Panc1 (cell line): ENCODE measurements at regions not wholly inside any gene's neighbourhood (a gene's known extent, or its start where the extent isn't known, plus 50 kb on each side); places are given as distances from the start of the nearest gene placed in this dataset.

Experiments used
- ATAC-seq: fragments of 200-7000 bp; cut with Tn5 transposase; 2 replicates; pipeline ENCODE4 v1.9.1; 2020; ENCODE audit warnings: mild to moderate bottlenecking, moderate library complexity
- BruUV-seq: library from RNA; stranded (reverse); fragments of 400-500 nt; replicated peaks from 2 replicates; lab custom pipeline; 2021; lab: Mats Ljungman, UMichigan
- CTCF ChIA-PET: fragments of 300-600 bp; sonication (Branson Sonifier 250); formaldehyde crosslinking; loops from one replicate; lab custom pipeline; 2022; ENCODE audit warnings: antibody characterized with exemption; lab: Charles Lee
- POLR2A ChIA-PET: fragments of 300-600 bp; sonication (Branson Sonifier 250); formaldehyde crosslinking; loops from one replicate; lab custom pipeline; 2022; ENCODE audit warnings: antibody characterized with exemption; lab: Charles Lee
- DNase-seq: peaks from one replicate; pipeline ENCODE4 v3.0.0-alpha.2; 2010; ENCODE audit warnings: low read depth, low spot score
- H3K27ac ChIP-seq: 2 replicates; pipeline ENCODE4 v1.5.1; 2011; ENCODE audit warnings: mild to moderate bottlenecking, low read length, inconsistent platforms
- H3K27me3 ChIP-seq: fragments of 200-500 bp; sonication (Bioruptor generic); 2 replicates; pipeline ENCODE4 v1.6.0; 2014; ENCODE audit warnings: low read length, inconsistent platforms; ENCODE audit not compliant: control insufficient read depth, insufficient read depth
- H3K36me3 ChIP-seq: fragments of 200-500 bp; sonication (Bioruptor generic); 2 replicates; pipeline ENCODE4 v1.5.1; 2014; ENCODE audit warnings: inconsistent platforms, mild to moderate bottlenecking, low read length, moderate library complexity; ENCODE audit not compliant: control insufficient read depth, insufficient read depth
- H3K4me1 ChIP-seq: 2 replicates; pipeline ENCODE4 v1.5.1; 2011; ENCODE audit warnings: inconsistent platforms, mild to moderate bottlenecking, low read length, moderate library complexity; ENCODE audit not compliant: control insufficient read depth, insufficient read depth
- H3K4me3 ChIP-seq, 2 experiments: 2 replicates each; pipeline ENCODE4 v1.5.1; 2011 to 2012; ENCODE audit warnings: low read depth in 2 of 2, low read length in 2 of 2, mild to moderate bottlenecking in 2 of 2, inconsistent platforms in 1 of 2, moderate library complexity in 1 of 2
- H3K9me3 ChIP-seq: fragments of 200-500 bp; sonication (Bioruptor generic); 2 replicates; pipeline ENCODE4 v1.5.1; 2014; ENCODE audit warnings: low read depth, mild to moderate bottlenecking, inconsistent platforms, low read length, moderate library complexity; ENCODE audit not compliant: control insufficient read depth, insufficient read depth
- POLR2AphosphoS5 ChIP-seq: IDR thresholded peaks from 2 replicates; pipeline ENCODE4 v1.6.1; 2012; ENCODE audit warnings: mild to moderate bottlenecking, low read depth, low read length, moderate library complexity
- SIN3A ChIP-seq: IDR thresholded peaks from 2 replicates; pipeline ENCODE4 v1.6.1; 2012; ENCODE audit warnings: low read depth, mild to moderate bottlenecking, low read length, moderate library complexity, borderline replicate concordance; ENCODE audit not compliant: insufficient read depth
- TCF7L2 ChIP-seq: IDR thresholded peaks from 2 replicates; pipeline ENCODE4 v1.6.1; 2011; ENCODE audit warnings: mild to moderate bottlenecking, low read depth, low read length, inconsistent platforms
- in situ Hi-C: cut with HindIII; loops from 2 replicates; pipeline ENCODE4 v1.10.0; 2016; ENCODE audit warnings: low sequenced_read_pairs, low pct_unique_long_range_greater_than_20kb
- intact Hi-C: fragments of 100-400 bp; cut with micrococcal nuclease; formaldehyde crosslinking; loops from one replicate; pipeline ENCODE4 v1.10.0; 2022; ENCODE audit not compliant: unreplicated experiment
- TF ChIP-seq, protein P1 (sequence below), 2 experiments: IDR thresholded peaks; 2 replicates each; pipeline ENCODE4 v1.6.1; 2011 to 2012; ENCODE audit warnings: low read depth in 2 of 2, control low read depth in 1 of 2, low read length in 1 of 2, mild to moderate bottlenecking in 1 of 2, moderate library complexity in 1 of 2; ENCODE audit not compliant: insufficient read depth in 1 of 2
- TF ChIP-seq, protein P2 (sequence below): fragments of 450-650 bp; IDR thresholded peaks from 2 replicates; pipeline ENCODE4 v1.5.1; 2017; ENCODE audit warnings: mild to moderate bottlenecking

DNA sequence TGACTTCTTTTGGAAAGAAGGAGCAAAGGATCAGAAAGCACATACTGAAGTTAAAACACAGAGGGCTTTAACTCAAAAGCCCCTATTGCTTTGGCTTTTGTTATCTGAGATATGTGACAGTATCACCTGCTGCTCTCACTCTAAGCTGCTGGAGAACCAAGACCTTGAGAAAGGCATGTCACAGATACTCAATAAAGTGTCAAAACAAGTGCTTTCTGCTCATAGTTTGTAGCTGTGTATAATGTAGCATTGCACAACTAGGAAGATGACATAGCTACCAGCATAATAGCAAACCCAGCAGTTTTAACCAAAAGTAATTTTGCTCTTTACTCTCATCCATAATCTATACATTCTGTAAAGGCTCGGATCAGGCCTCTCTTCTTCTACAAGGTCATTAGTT, 159.6 kb downstream of the LHFPL1 start:
- POLR2A ChIA-PET: no interaction called here
- no peak for ATAC-seq
- no peak overlapping the region for H3K4me3 ChIP-seq
- in situ Hi-C loops (no loop called here), intact Hi-C loops (no loop called here)
- no peaks in the 10 kb centered on the region for H3K4me1 ChIP-seq
- no peaks in the 10 kb centered on the region for H3K36me3 ChIP-seq
- BruUV-seq: no TSS peak
- CTCF ChIA-PET: no interaction called here
- H3K9me3 ChIP-seq: no peaks in the 10 kb centered on the region
- DNase-seq: no peak
- no peak for TF ChIP-seq SIN3A
- no peak for TF ChIP-seq TCF7L2
- H3K27me3 ChIP-seq: no peaks in the 10 kb centered on the region
- no peak overlapping the region for H3K27ac ChIP-seq

DNA sequence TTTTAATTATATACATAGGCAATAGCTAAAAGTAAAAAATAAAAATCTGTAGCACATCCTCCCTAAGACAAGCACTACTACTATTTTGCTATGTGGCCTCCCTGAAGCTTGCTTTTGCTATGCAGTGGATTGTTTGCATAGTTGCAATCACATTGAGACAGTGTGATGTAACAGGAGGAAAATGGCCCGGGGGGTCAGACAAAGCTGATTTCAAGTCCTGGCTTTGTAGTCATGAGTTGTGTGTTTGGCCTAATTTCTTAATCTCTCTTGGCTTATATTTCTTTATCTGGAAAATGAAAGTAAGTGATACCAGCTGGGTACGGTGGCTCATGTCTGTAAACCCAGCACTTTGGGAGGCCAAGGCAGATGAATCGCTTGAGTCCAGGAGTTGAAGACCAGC, 166.6 kb downstream of the LHFPL1 start:
- ChIA-PET CTCF (interaction anchor here (0.7 kb wide), 1 partner anchor 1065 kb away, joined by 5 read pairs; no protein-coding TSS in a partner anchor), POLR2A (no interaction called here)
- no peaks in the 10 kb centered on the region for H3K9me3 ChIP-seq
- no peak overlapping the region for H3K27ac ChIP-seq
- H3K27me3 ChIP-seq: no peaks in the 10 kb centered on the region
- ATAC-seq (no peak), DNase-seq (no peak)
- in situ Hi-C loops (no loop called here), intact Hi-C loops (no loop called here)
- no peaks in the 10 kb centered on the region for H3K36me3 ChIP-seq
- no TSS peak for BruUV-seq
- no peaks in the 10 kb centered on the region for H3K4me1 ChIP-seq
- TF ChIP-seq, protein P1, sequence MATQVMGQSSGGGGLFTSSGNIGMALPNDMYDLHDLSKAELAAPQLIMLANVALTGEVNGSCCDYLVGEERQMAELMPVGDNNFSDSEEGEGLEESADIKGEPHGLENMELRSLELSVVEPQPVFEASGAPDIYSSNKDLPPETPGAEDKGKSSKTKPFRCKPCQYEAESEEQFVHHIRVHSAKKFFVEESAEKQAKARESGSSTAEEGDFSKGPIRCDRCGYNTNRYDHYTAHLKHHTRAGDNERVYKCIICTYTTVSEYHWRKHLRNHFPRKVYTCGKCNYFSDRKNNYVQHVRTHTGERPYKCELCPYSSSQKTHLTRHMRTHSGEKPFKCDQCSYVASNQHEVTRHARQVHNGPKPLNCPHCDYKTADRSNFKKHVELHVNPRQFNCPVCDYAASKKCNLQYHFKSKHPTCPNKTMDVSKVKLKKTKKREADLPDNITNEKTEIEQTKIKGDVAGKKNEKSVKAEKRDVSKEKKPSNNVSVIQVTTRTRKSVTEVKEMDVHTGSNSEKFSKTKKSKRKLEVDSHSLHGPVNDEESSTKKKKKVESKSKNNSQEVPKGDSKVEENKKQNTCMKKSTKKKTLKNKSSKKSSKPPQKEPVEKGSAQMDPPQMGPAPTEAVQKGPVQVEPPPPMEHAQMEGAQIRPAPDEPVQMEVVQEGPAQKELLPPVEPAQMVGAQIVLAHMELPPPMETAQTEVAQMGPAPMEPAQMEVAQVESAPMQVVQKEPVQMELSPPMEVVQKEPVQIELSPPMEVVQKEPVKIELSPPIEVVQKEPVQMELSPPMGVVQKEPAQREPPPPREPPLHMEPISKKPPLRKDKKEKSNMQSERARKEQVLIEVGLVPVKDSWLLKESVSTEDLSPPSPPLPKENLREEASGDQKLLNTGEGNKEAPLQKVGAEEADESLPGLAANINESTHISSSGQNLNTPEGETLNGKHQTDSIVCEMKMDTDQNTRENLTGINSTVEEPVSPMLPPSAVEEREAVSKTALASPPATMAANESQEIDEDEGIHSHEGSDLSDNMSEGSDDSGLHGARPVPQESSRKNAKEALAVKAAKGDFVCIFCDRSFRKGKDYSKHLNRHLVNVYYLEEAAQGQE (IDR thresholded peaks at IDR 0.05; ENCODE audit: insufficient read depth in 1 of 2, low read depth in 2 of 2, low read length in 1 of 2): no peak
- no peak for TF ChIP-seq POLR2AphosphoS5
- TF ChIP-seq, protein P2, sequence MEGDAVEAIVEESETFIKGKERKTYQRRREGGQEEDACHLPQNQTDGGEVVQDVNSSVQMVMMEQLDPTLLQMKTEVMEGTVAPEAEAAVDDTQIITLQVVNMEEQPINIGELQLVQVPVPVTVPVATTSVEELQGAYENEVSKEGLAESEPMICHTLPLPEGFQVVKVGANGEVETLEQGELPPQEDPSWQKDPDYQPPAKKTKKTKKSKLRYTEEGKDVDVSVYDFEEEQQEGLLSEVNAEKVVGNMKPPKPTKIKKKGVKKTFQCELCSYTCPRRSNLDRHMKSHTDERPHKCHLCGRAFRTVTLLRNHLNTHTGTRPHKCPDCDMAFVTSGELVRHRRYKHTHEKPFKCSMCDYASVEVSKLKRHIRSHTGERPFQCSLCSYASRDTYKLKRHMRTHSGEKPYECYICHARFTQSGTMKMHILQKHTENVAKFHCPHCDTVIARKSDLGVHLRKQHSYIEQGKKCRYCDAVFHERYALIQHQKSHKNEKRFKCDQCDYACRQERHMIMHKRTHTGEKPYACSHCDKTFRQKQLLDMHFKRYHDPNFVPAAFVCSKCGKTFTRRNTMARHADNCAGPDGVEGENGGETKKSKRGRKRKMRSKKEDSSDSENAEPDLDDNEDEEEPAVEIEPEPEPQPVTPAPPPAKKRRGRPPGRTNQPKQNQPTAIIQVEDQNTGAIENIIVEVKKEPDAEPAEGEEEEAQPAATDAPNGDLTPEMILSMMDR: no peak
- TF ChIP-seq TCF7L2: no peak
- TF ChIP-seq SIN3A: no peak
- no peak overlapping the region for H3K4me3 ChIP-seq

DNA sequence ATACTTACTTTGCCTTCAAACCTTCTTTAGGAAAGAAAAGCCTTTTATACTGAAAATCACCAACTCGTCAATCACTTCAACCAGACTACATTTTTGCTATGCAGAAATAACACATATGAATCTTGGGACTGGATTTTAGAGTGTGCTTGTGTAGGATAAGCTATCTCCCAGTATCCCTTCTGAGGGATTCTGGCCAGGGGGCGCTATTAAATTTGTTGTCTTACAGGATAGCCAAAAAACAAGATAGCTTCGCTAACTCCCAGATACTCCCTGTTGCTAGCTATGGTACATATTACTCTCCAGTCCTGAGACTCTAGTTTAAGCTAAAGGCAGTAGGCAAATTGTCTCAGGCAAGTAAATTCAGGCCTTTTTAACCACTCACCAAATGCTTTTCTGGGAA, 167.2 kb downstream of the LHFPL1 start:
- H3K27me3 ChIP-seq: no peaks in the 10 kb centered on the region
- intact Hi-C loops (no loop called here), in situ Hi-C loops (no loop called here)
- TF ChIP-seq, protein P2: no peak; the same call in 1 of the 2 replicates
- TF ChIP-seq TCF7L2: no peak
- no peak for TF ChIP-seq SIN3A
- TF ChIP-seq POLR2AphosphoS5: no peak
- TF ChIP-seq, protein P1 (IDR thresholded peaks at IDR 0.05; ENCODE audit: insufficient read depth in 1 of 2, low read depth in 2 of 2, low read length in 1 of 2): no peak
- H3K4me1 ChIP-seq: no peaks in the 10 kb centered on the region
- H3K9me3 ChIP-seq: no peaks in the 10 kb centered on the region
- DNase-seq (no peak), ATAC-seq (no peak)
- no TSS peak for BruUV-seq
- H3K4me3 ChIP-seq: no peak overlapping the region
- POLR2A ChIA-PET: no interaction called here
- H3K27ac ChIP-seq: no peak overlapping the region
- CTCF ChIA-PET: interaction anchor here (0.7 kb wide), 1 partner anchor 1064 kb away, joined by 5 read pairs; no protein-coding TSS in a partner anchor
- H3K36me3 ChIP-seq: no peaks in the 10 kb centered on the region
